ENCODE measurements at regions not wholly inside any gene's neighbourhood (a gene's known extent, or its start where the extent isn't known, plus 50 kb on each side); places are given as distances from the start of the nearest gene placed in this dataset.

GRCh38 chr6:33945931-33946330 lies 142.1 kb upstream of the MLN start:
- peaks cover 14% of the 10 kb centered on the region for H3K27me3 Mint-ChIP-seq (ENCODE audit: low read depth)

More at GRCh38 chr6:33945931-33946330, 142.1 kb upstream of the MLN start:
- WGBS (ENCODE audit: extremely low coverage, insufficient read length, low lambda C conversion rate) = no CpG with 5 or more reads among the region's 6 CpGs
- Histone ChIP-seq H3K79me1 (ENCODE audit: insufficient read depth, low read depth, low read length, poor library complexity, severe bottlenecking) (no peaks in the 10 kb centered on the region), H3K9ac (ENCODE audit: extremely low read depth, insufficient read length, low read length) (no peak overlapping the region), H2BK120ac (ENCODE audit: low read depth, low read length, poor library complexity, severe bottlenecking) (no peak overlapping the region), H3T11ph (ENCODE audit: low read length) (no peak overlapping the region), H2BK20ac (ENCODE audit: low read depth, low read length, poor library complexity, severe bottlenecking) (no peak overlapping the region), H3K27me3 (ENCODE audit: insufficient read depth, low read length) (no peaks in the 10 kb centered on the region), H3K23me2 (ENCODE audit: insufficient read length, low read depth, low read length, poor library complexity, severe bottlenecking) (no peaks in the 10 kb centered on the region), H2AFZ (ENCODE audit: low read length) (no peak overlapping the region), H4K91ac (ENCODE audit: insufficient read length, low read depth, low read length) (no peak overlapping the region), H3K56ac (ENCODE audit: insufficient read length, low read depth, low read length) (no peak overlapping the region), H3K18ac (ENCODE audit: insufficient read length, low read depth, low read length) (no peak overlapping the region), H3K23ac (ENCODE audit: insufficient read length, low read depth, low read length) (no peak overlapping the region), H3K4me1 (ENCODE audit: insufficient read depth, low read length) (peaks cover 4% of the 10 kb centered on the region; the same call in 1 of the 2 replicates), H3K27ac (ENCODE audit: insufficient read length, low read depth, low read length) (no peak overlapping the region), H2BK15ac (ENCODE audit: low read depth, low read length) (no peak overlapping the region), H4K8ac (replicated peaks; ENCODE audit: insufficient read length, low read depth, low read length) (no peak overlapping the region), H3K4ac (ENCODE audit: low read depth, low read length) (no peak overlapping the region), H4K5ac (ENCODE audit: insufficient read length, low read depth, low read length) (no peak overlapping the region), H2BK5ac (ENCODE audit: insufficient read length, low read length) (no peak overlapping the region), H3K4me2 (ENCODE audit: insufficient read depth, insufficient read length, low read length) (no peak overlapping the region), H2BK12ac (ENCODE audit: insufficient read length, low read depth, low read length) (no peak overlapping the region), H3K14ac (ENCODE audit: insufficient read depth, low read length) (no peak overlapping the region), H3K79me2 (ENCODE audit: insufficient read depth, low read length) (no peaks in the 10 kb centered on the region), H2AK5ac (ENCODE audit: insufficient read length, low read length) (no peak overlapping the region), H4K20me1 (ENCODE audit: control insufficient read depth, insufficient read depth, insufficient read length) (peaks cover 2% of the 10 kb centered on the region), H3K9me3 (ENCODE audit: control insufficient read depth, low read depth, low read length) (no peaks in the 10 kb centered on the region)
- peaks cover 20 to 39% of the 10 kb centered on the region in 2 experiments for H3K4me1 Mint-ChIP-seq
- H3K4me3 Mint-ChIP-seq = no peak overlapping the region
- no peaks in the 10 kb centered on the region for H3K9me3 Mint-ChIP-seq
- DNase-seq = no peak
- H3K36me3 Mint-ChIP-seq (ENCODE audit: insufficient read depth in 1 of 3, low read depth in 3 of 3) = no peaks in the 10 kb centered on the region
- H3K27ac Mint-ChIP-seq = no peak overlapping the region
- no peak for TF ChIP-seq CTCF (conservative IDR thresholded peaks at IDR 0.05)

All from H9 (cell line).